Omental fat pad (tissue), 3 donors: ENCODE measurements at regions not wholly inside any gene's neighbourhood (a gene's known extent, or its start where the extent isn't known, plus 50 kb on each side); places are given as distances from the start of the nearest gene placed in this dataset.
"Not testable (repeated sequence)": the region's sequence is repeated elsewhere in the genome, so short reads cannot be mapped to it uniquely, and the experiment has no call there.

ENCODE experiments used
- ATAC-seq: fragments of 150-250 bp; one replicate; pipeline ENCODE4 v1.9.1; 2016; ENCODE audit warnings: mild to moderate bottlenecking, moderate library complexity; ENCODE audit not compliant: low FRiP score
- DNase-seq: peaks from one replicate; pipeline ENCODE4 v3.0.0-alpha.2; 2019; ENCODE audit warnings: low spot score
- CTCF ChIP-seq, 3 donors: fragments of 450-650 bp; IDR thresholded peaks; one replicate each; pipeline ENCODE4 v1.5.1; 2016 to 2017; ENCODE audit warnings: antibody characterized with exemption in 3 of 3, mild to moderate bottlenecking in 3 of 3, moderate library complexity in 2 of 3

GRCh38 chr6:19605624-19606023 is 231.5 kb upstream of the ID4 start:
- no peak for TF ChIP-seq CTCF (IDR thresholded peaks at IDR 0.05)
- no peak for ATAC-seq
- DNase-seq, result no peak

GRCh38 chr6:19608546-19608945 is 228.6 kb upstream of the ID4 start:
- no peak for DNase-seq
- ATAC-seq, result no peak
- TF ChIP-seq CTCF (IDR thresholded peaks at IDR 0.05), result no peak

- DNase-seq, result no peak
- ATAC-seq, result no peak
- no peak for TF ChIP-seq CTCF (IDR thresholded peaks at IDR 0.05)
Observed at GRCh38 chr6:19609972-19610641, 227.1 kb upstream of the ID4 start.

GRCh38 chr6:19612672-19613466 is 224.3 kb upstream of the ID4 start:
- ATAC-seq, DNase-seq: not testable (repeated sequence)

GRCh38 chr6:19613678-19614077 is 223.5 kb upstream of the ID4 start:
- no peak for TF ChIP-seq CTCF (IDR thresholded peaks at IDR 0.05)
- no peak for DNase-seq
- ATAC-seq, result no peak

- DNase-seq (no peak), ATAC-seq (no peak)
- TF ChIP-seq CTCF (IDR thresholded peaks at IDR 0.05), result no peak
Observed at GRCh38 chr6:19616022-19616421, 221.1 kb upstream of the ID4 start.

- TF ChIP-seq CTCF (IDR thresholded peaks at IDR 0.05), result no peak
Observed at GRCh38 chr6:19632230-19632629, 204.9 kb upstream of the ID4 start.

More at GRCh38 chr6:19632230-19632629, 204.9 kb upstream of the ID4 start:
- ATAC-seq (no peak), DNase-seq (no peak)
